OCI-LY7 (cell line): ENCODE measurements at regions not wholly inside any gene's neighbourhood (a gene's known extent, or its start where the extent isn't known, plus 50 kb on each side); places are given as distances from the start of the nearest gene placed in this dataset.

Experiments used
- BruUV-seq: library from RNA; stranded (reverse); fragments of 400-500 nt; replicated peaks from 2 replicates; lab custom pipeline; 2021; lab: Mats Ljungman, UMichigan
- CTCF ChIA-PET: fragments of 300-600 bp; sonication (Branson Sonifier 250); formaldehyde crosslinking; loops from one replicate; lab custom pipeline; 2022; ENCODE audit warnings: antibody characterized with exemption; ENCODE audit not compliant: unreplicated experiment; lab: Charles Lee
- POLR2A ChIA-PET: fragments of 300-600 bp; sonication (Branson Sonifier 250); formaldehyde crosslinking; loops from one replicate; lab custom pipeline; 2022; ENCODE audit warnings: antibody characterized with exemption; lab: Charles Lee
- DNase-seq: peaks from one replicate; pipeline ENCODE4 v3.0.0-alpha.2; 2015; ENCODE audit warnings: low spot score
- H2AFZ ChIP-seq: fragments of 200-600 bp; sonication (generic), shearing (Covaris generic); 2 replicates; pipeline ENCODE4 v1.6.1; 2014; ENCODE audit warnings: mild to moderate bottlenecking, antibody characterized with exemption, low read length, moderate library complexity
- H3K27ac ChIP-seq: fragments of 200-600 bp; sonication (generic); 2 replicates; pipeline ENCODE4 v1.5.1; 2014; ENCODE audit warnings: mixed run types, low read depth, mild to moderate bottlenecking, moderate library complexity, low read length, inconsistent platforms; ENCODE audit not compliant: poor library complexity, severe bottlenecking
- H3K36me3 ChIP-seq: fragments of 200-600 bp; sonication (generic); 2 replicates; pipeline ENCODE4 v1.6.1; 2014; ENCODE audit warnings: mild to moderate bottlenecking, antibody characterized with exemption, low read length, moderate library complexity, mixed read lengths; ENCODE audit not compliant: insufficient read depth
- H3K4me1 ChIP-seq: fragments of 200-600 bp; sonication (generic); 2 replicates; pipeline ENCODE4 v1.5.1; 2014; ENCODE audit warnings: mild to moderate bottlenecking, low read length; ENCODE audit not compliant: insufficient read depth, poor library complexity, severe bottlenecking
- H3K4me2 ChIP-seq: fragments of 200-600 bp; sonication (generic); 2 replicates; pipeline ENCODE4 v1.6.1; 2014; ENCODE audit warnings: mild to moderate bottlenecking, low read length
- H3K4me3 ChIP-seq: fragments of 200-600 bp; sonication (generic); 2 replicates; pipeline ENCODE4 v1.5.1; 2014; ENCODE audit warnings: mild to moderate bottlenecking, low read depth, low read length; ENCODE audit not compliant: poor library complexity, severe bottlenecking
- H3K79me2 ChIP-seq: fragments of 200-600 bp; sonication (generic); 2 replicates; pipeline ENCODE4 v1.6.1; 2016; ENCODE audit warnings: low read depth, mild to moderate bottlenecking, low read length, moderate library complexity, mixed read lengths; ENCODE audit not compliant: insufficient read depth
- H3K9me2 ChIP-seq: fragments of 200-600 bp; sonication (generic); 2 replicates; pipeline ENCODE4 v1.6.1; 2016; ENCODE audit warnings: mild to moderate bottlenecking, low read length, mixed read lengths; ENCODE audit not compliant: insufficient read depth
- H3K9me3 ChIP-seq: fragments of 200-600 bp; sonication (generic); 2 replicates; pipeline ENCODE4 v1.6.1; 2014; ENCODE audit warnings: mild to moderate bottlenecking, mixed run types, low read length, mixed read lengths
- H4K20me1 ChIP-seq: fragments of 200-600 bp; sonication (generic); 2 replicates; pipeline ENCODE4 v1.6.1; 2014; ENCODE audit warnings: mild to moderate bottlenecking, antibody characterized with exemption, low read length, moderate library complexity, mixed read lengths; ENCODE audit not compliant: insufficient read depth
- CTCF ChIP-seq: fragments of 200-600 bp; sonication (generic); conservative IDR thresholded peaks from 2 replicates; pipeline ENCODE4 v1.5.1; 2014; ENCODE audit warnings: mild to moderate bottlenecking, antibody characterized with exemption, low read length, moderate library complexity, mixed read lengths
- EZH2phosphoT487 ChIP-seq: fragments of 200-600 bp; sonication (generic); IDR thresholded peaks from 2 replicates; pipeline ENCODE4 v1.6.1; 2018; ENCODE audit warnings: low read depth, borderline replicate concordance, mild to moderate bottlenecking, mixed run types, antibody characterized with exemption, low read length, moderate library complexity, mixed read lengths
- intact Hi-C: fragments of 100-400 bp; cut with micrococcal nuclease; formaldehyde crosslinking; loops from one replicate; pipeline ENCODE4 v1.10.0; 2022; ENCODE audit not compliant: unreplicated experiment

GRCh38 chr2:19021100-19021476 lies 337.3 kb downstream of the OSR1 start:
- TF ChIP-seq EZH2phosphoT487 (no peak), CTCF (no peak)
- H3K4me3 ChIP-seq: no peak overlapping the region
- ChIA-PET CTCF (no interaction called here), POLR2A (interaction anchor here (0.6 to 0.7 kb wide), 3 partner anchors 80 to 1809 kb away, joined by 3 to 4 read pairs (median 3); no protein-coding TSS in a partner anchor)
- H3K9me3 ChIP-seq: no peaks in the 10 kb centered on the region
- H3K4me1 ChIP-seq: no peaks in the 10 kb centered on the region
- no peak overlapping the region for H2AFZ ChIP-seq
- no peaks in the 10 kb centered on the region for H3K79me2 ChIP-seq
- no peak overlapping the region for H3K27ac ChIP-seq
- H3K9me2 ChIP-seq: no peaks in the 10 kb centered on the region
- intact Hi-C loops: no loop called here
- no peak overlapping the region for H3K4me2 ChIP-seq
- no peaks in the 10 kb centered on the region for H4K20me1 ChIP-seq
- no peaks in the 10 kb centered on the region for H3K36me3 ChIP-seq
- DNase-seq: no peak
- BruUV-seq: no TSS peak

- Histone ChIP-seq H3K27ac (no peak overlapping the region), H2AFZ (no peak overlapping the region), H3K4me2 (no peak overlapping the region), H3K9me2 (no peaks in the 10 kb centered on the region), H4K20me1 (no peaks in the 10 kb centered on the region), H3K4me1 (no peaks in the 10 kb centered on the region), H3K36me3 (no peaks in the 10 kb centered on the region), H3K9me3 (no peaks in the 10 kb centered on the region), H3K79me2 (no peaks in the 10 kb centered on the region), H3K4me3 (no peak overlapping the region)
- ChIA-PET POLR2A (interaction anchor here (0.6 to 0.7 kb wide), 3 partner anchors 89 to 1809 kb away, joined by 3 to 4 read pairs (median 4); no protein-coding TSS in a partner anchor), CTCF (no interaction called here)
- intact Hi-C loops: no loop called here
- TF ChIP-seq CTCF (no peak), EZH2phosphoT487 (no peak)
- no TSS peak for BruUV-seq
- DNase-seq: no peak
These were observed 338.0 kb downstream of the OSR1 start for GRCh38 chr2:19020144-19021099.

- CTCF ChIA-PET: no interaction called here
- intact Hi-C loops: no loop called here
- POLR2A ChIA-PET: interaction anchor here (1.2 kb wide), 1 partner anchor 15 kb away, joined by 6 read pairs; no protein-coding TSS in a partner anchor
- DNase-seq: no peak
- no peaks in the 10 kb centered on the region for H3K79me2 ChIP-seq
- H4K20me1 ChIP-seq: no peaks in the 10 kb centered on the region
- H3K4me3 ChIP-seq: no peak overlapping the region
- no peaks in the 10 kb centered on the region for H3K4me1 ChIP-seq
- no peak overlapping the region for H2AFZ ChIP-seq
- no peaks in the 10 kb centered on the region for H3K36me3 ChIP-seq
- H3K27ac ChIP-seq: no peak overlapping the region
- no peak overlapping the region for H3K4me2 ChIP-seq
- no peaks in the 10 kb centered on the region for H3K9me2 ChIP-seq
- no TSS peak for BruUV-seq
- no peaks in the 10 kb centered on the region for H3K9me3 ChIP-seq
- no peak for TF ChIP-seq EZH2phosphoT487
These were observed 348.9 kb downstream of the OSR1 start for GRCh38 chr2:19009510-19009909.
